Colonic mucosa (tissue), 4 donors: ENCODE measurements at regions not wholly inside any gene's neighbourhood (a gene's known extent, or its start where the extent isn't known, plus 50 kb on each side); places are given as distances from the start of the nearest gene placed in this dataset.

Source experiments
- DNase-seq: peaks from one replicate; pipeline ENCODE4 v3.0.0-alpha.2; 2020
- H3K27ac ChIP-seq: fragments of 200-600 bp; one replicate; pipeline ENCODE4 v1.8.0; 2021
- H3K27me3 ChIP-seq: fragments of 200-600 bp; one replicate; pipeline ENCODE4 v1.8.0; 2021
- H3K36me3 ChIP-seq: fragments of 200-600 bp; one replicate; pipeline ENCODE4 v1.8.0; 2021
- H3K4me1 ChIP-seq: fragments of 200-600 bp; one replicate; pipeline ENCODE4 v1.8.0; 2021; ENCODE audit warnings: mild to moderate bottlenecking
- H3K4me3 ChIP-seq: fragments of 200-600 bp; one replicate; pipeline ENCODE4 v1.8.0; 2021
- H3K9ac ChIP-seq, 2 donors: one replicate each; pipeline ENCODE4 v1.7.0; 2013; ENCODE audit warnings: control low read depth in 2 of 2, low read depth in 2 of 2, low read length in 2 of 2
- H3K9me3 ChIP-seq: fragments of 200-600 bp; one replicate; pipeline ENCODE4 v1.8.0; 2021
- intact Hi-C: fragments of 100-400 bp; cut with DNase I; formaldehyde crosslinking; loops from one replicate; pipeline ENCODE4 v1.14.1; 2022
- TF ChIP-seq, protein P1 (sequence below): fragments of 200-600 bp; IDR thresholded peaks from one replicate; pipeline ENCODE4 v1.8.0; 2022; ENCODE audit warnings: antibody characterized with exemption, mild to moderate bottlenecking
- donor health status: healthy.
- donor health status: DM: no; HTN: no; CAD: no.
- donor health status: DM: no; HTN: no; CAD: no.

DNA sequence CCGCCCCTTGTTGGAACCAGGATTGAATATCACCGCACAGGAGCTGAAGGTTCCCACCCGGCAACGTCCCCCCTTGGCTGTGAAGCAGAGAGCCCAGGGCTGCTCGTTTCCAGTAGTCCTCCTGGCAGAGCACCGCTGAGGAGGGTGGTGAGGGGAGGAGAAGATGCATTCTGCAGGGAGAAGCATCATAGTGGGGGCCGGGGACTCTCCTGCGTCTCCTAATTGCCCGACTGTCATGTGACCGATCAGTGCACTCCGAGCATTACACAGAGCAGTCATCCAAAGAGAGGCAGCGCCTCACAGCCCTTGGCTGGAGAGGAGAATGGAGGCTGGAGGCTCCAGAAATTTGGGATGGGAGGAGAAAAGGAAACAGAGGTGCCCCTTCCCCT, 85.0 kb upstream of the SEPTIN5 start:
- TF ChIP-seq, protein P1, sequence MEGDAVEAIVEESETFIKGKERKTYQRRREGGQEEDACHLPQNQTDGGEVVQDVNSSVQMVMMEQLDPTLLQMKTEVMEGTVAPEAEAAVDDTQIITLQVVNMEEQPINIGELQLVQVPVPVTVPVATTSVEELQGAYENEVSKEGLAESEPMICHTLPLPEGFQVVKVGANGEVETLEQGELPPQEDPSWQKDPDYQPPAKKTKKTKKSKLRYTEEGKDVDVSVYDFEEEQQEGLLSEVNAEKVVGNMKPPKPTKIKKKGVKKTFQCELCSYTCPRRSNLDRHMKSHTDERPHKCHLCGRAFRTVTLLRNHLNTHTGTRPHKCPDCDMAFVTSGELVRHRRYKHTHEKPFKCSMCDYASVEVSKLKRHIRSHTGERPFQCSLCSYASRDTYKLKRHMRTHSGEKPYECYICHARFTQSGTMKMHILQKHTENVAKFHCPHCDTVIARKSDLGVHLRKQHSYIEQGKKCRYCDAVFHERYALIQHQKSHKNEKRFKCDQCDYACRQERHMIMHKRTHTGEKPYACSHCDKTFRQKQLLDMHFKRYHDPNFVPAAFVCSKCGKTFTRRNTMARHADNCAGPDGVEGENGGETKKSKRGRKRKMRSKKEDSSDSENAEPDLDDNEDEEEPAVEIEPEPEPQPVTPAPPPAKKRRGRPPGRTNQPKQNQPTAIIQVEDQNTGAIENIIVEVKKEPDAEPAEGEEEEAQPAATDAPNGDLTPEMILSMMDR = no peak
- no peaks in the 10 kb centered on the region for H3K36me3 ChIP-seq
- no peak for DNase-seq
- H3K9ac ChIP-seq = no peak overlapping the region
- no peaks in the 10 kb centered on the region for H3K9me3 ChIP-seq
- intact Hi-C loops = loop anchor here (5.0 kb wide), 1 partner anchor 137 kb away; no protein-coding TSS in a partner anchor
- H3K4me3 ChIP-seq = no peak overlapping the region
- no peaks in the 10 kb centered on the region for H3K27me3 ChIP-seq
- no peak overlapping the region for H3K27ac ChIP-seq
- no peaks in the 10 kb centered on the region for H3K4me1 ChIP-seq

- no peaks in the 10 kb centered on the region for H3K27me3 ChIP-seq
- no peak overlapping the region for H3K4me3 ChIP-seq
- H3K9ac ChIP-seq = no peak overlapping the region
- no peaks in the 10 kb centered on the region for H3K9me3 ChIP-seq
- intact Hi-C loops = loop anchor here (5.0 to 10.0 kb wide), 4 partner anchors 138 to 673 kb away; no protein-coding TSS in a partner anchor
- no peaks in the 10 kb centered on the region for H3K4me1 ChIP-seq
- H3K27ac ChIP-seq = no peak overlapping the region
- DNase-seq = peak; percentile 79
- H3K36me3 ChIP-seq = no peaks in the 10 kb centered on the region
- TF ChIP-seq, protein P1 = peak; percentile 88
Measured at GRCh38 chr22:19629720-19630419, 84.4 kb upstream of the SEPTIN5 start.

GRCh38 chr22:19630614-19631013, 83.7 kb upstream of the SEPTIN5 start:
- H3K4me1 ChIP-seq = no peaks in the 10 kb centered on the region
- H3K36me3 ChIP-seq = no peaks in the 10 kb centered on the region
- no peaks in the 10 kb centered on the region for H3K27me3 ChIP-seq
- no peak overlapping the region for H3K9ac ChIP-seq
- no peaks in the 10 kb centered on the region for H3K9me3 ChIP-seq
- DNase-seq = no peak
- TF ChIP-seq, protein P1 = no peak
- H3K27ac ChIP-seq = no peak overlapping the region
- H3K4me3 ChIP-seq = no peak overlapping the region
- intact Hi-C loops = loop anchor here (5.0 to 10.0 kb wide), 3 partner anchors 326 to 673 kb away; no protein-coding TSS in a partner anchor

GRCh38 chr22:19631899-19632667, 82.2 kb upstream of the SEPTIN5 start:
- Histone ChIP-seq H3K4me3 (no peak overlapping the region), H3K27me3 (no peaks in the 10 kb centered on the region), H3K9me3 (no peaks in the 10 kb centered on the region), H3K27ac (no peak overlapping the region), H3K9ac (no peak overlapping the region), H3K4me1 (no peaks in the 10 kb centered on the region), H3K36me3 (no peaks in the 10 kb centered on the region)
- DNase-seq = no peak
- intact Hi-C loops = loop anchor here (5.0 to 10.0 kb wide), 3 partner anchors 327 to 675 kb away; no protein-coding TSS in a partner anchor
- TF ChIP-seq, protein P1 = no peak

DNA sequence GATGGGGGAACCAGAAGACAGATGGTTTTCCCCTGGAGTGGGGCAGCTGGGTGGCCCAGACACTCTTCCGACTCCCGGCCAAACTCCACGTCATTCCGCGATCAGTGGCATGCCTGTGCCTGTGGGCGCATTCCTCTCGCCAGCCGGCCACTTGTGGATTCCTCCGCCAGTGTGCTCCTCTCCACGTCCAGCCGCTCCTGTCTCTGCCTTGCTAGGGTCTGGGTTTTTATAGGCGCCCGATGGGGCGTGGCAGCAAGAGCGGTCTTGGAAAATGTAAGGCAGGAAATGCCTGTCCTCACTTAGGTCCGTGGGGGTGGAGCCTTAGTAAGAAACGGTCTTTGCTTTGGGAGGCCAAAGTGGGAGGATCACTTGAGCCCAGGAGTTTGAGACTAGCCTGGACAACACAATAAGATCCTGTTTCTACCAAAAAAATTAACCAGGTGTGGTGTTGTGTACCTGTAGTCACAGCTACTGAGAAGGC, 81.6 kb upstream of the SEPTIN5 start:
- no peaks in the 10 kb centered on the region for H3K4me1 ChIP-seq
- no peaks in the 10 kb centered on the region for H3K27me3 ChIP-seq
- H3K36me3 ChIP-seq = no peaks in the 10 kb centered on the region
- H3K9ac ChIP-seq = no peak overlapping the region
- no peak for DNase-seq
- no peaks in the 10 kb centered on the region for H3K9me3 ChIP-seq
- no peak overlapping the region for H3K27ac ChIP-seq
- intact Hi-C loops = loop anchor here (5.0 to 10.0 kb wide), 3 partner anchors 328 to 675 kb away; no protein-coding TSS in a partner anchor
- H3K4me3 ChIP-seq = no peak overlapping the region
- TF ChIP-seq, protein P1 = no peak
